ENCODE measurements at regions not wholly inside any gene's neighbourhood (a gene's known extent, or its start where the extent isn't known, plus 50 kb on each side); places are given as distances from the start of the nearest gene placed in this dataset.
"Not testable (repeated sequence)": the region's sequence is repeated elsewhere in the genome, so short reads cannot be mapped to it uniquely, and the experiment has no call there.

DNA sequence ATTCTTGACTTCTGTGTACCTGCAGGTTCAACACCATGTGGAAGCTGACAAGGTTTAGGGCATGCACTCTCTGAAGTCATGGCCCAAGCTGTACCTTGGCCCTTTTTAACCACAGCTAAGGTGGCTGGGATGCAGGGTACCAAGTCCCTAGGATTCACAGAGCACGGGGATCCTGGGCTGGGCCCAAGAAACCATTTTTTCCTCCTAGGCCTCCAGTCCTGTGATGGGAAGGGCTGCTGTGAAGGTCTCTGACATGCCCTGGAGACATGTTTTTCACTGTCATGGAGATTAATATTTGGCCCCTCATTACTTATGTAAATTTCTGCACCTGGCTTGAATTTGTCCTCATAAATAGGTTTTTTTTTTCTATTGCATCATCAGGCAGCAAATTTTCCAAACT lies 937.5 kb upstream of the ROBO1 start:
- DNase-seq: no peak

DNA sequence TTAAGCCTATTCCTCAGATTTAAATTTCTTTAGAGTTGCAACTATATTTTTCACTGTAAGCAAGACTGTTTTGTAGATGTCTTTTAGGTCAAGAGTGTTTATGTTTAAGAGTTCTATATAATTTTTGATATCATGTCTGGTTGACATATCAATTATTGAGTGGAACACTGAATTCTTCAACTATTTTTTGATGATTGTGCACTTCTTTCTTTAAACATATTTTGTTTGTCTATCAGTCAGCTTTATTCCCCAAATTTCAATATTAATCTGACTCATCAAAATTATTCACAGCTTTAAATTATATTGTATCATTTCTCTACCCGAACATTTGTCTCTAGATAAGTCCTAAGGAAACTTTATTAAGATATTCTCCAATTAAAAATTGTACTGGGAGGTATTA lies 933.6 kb upstream of the ROBO1 start:
- DNase-seq: no peak

DNA sequence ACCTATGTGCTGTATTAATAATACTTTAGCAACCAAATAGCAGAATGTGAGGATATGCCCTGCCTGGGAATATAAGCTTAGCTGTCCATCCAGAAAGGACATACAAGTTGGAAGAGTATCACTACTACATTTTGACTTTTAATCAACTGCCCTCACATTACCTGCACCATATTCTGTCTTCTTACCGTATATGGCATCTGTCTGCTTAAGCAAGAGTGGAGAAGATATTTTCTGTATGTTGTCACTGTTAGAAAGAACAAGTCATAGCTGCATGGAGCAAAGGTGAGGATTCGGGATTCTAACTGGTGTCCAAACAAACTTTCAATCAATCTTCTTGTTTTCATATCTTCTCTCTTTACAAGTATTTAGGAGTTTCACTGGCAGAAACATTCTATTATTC lies 929.5 kb upstream of the ROBO1 start:
- no peak for DNase-seq

DNA sequence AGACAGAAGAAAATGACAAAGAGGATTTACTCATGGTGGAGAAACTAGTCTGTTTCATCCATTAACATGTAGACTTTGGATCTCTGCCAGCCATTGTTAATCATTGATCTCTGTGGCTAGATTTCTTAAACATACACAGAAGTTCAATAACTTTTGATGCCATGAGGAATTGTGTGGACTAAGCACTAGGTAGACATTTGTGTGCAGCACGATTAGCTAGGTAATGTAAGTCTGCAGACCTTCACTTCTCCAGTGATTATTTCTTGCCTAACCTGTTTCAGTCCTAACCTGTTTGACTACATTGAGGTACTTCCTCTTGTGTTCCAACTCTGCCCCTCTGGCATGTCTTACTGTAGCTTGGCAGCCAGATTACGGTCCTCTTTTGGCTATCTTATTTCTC lies 928.5 kb upstream of the ROBO1 start:
- peak; percentile 32 for DNase-seq

DNA sequence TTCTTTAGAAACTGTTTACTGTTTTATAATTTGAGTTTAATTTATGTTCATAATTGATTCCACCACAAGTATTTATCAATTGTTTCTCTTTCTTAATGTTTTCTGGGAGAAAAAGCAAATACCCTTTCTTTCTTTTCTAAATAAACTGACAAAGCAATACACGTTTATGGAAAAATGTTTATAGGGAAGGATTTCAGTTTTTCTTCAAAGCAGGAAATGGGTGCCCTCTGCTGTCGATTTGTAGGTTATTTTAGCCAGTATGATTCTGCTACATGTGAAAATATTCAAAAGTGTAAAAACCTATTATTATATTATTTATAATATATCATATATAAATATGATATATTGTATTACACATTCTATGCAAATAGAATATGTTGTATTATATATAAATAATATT lies 921.0 kb upstream of the ROBO1 start:
- peak; percentile 72 for DNase-seq

DNA sequence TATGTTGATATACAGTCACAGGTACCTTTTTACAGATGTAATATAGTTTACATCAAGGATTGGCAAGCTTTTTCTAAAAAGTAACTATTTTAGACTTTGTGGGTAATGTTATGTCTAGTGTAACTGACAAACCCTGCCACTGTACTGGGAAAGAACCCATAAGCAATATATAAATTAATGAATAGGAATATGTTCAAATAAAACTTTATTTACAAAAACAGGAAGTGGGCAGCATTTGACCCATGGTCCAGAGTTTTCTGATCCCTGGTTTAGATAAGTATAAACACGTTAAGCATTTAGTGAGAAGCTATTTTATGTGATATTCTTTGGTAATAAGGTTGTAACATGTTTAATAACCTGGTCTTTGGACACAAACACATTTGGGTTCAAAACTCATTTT lies 915.2 kb upstream of the ROBO1 start:
- no peak for DNase-seq

DNA sequence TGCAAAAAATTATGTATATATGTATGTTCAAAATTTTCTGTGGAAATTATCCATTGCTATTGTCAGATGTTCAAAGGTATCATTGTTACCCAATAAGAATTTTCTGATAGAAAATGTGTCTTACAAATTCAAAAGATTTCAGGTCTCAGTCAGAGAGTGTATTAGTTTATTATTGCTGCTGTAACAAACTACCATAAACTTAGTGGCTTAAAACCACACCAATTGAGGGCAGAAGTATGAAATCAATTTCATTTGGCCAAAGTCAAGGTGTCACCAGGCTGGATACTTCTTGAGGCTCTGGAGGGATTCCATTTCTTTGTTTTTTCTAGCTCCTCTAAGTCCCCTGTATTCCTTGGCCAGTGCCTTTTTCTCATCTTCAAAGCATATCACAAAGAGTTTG lies 914.4 kb upstream of the ROBO1 start:
- no peak for DNase-seq

DNA sequence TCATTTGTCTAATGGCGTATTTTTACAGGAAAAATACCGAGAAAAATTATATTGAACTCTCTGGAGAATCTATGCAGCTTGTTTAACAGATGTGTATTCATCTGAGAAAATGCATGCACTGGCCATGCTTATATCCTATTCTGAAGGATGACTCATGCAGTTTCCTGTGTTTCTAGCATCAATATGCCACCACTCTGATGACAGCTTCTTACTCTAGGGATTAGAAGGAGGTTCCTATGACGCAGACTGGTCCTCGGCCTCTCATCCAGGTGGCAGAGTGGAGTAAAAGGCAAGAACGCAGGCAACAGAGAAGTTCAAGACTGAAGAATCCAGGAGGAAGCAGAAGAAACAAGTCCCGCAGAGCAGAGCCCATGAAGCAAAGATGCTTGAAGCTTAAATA lies 910.0 kb upstream of the ROBO1 start:
- peak; percentile 46 for DNase-seq

DNA sequence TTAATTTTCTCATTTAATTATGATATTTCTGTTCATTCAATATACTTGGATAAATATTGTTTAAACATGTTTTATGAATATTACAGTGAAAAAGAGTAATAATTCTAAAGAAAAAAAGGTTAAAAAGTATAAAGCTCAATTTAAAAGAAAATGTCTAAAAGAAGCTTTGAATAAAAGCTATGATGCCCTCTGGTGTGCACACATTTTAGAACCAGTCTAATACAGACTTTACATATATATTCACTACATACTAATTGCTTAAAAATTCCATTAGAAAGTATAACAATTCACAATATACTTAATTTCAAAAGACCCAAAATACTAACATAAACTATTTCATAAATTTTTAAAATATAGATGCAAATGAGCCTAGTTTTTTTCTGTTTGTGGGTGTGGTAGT lies 909.1 kb upstream of the ROBO1 start:
- peak; percentile 29 for DNase-seq

DNA sequence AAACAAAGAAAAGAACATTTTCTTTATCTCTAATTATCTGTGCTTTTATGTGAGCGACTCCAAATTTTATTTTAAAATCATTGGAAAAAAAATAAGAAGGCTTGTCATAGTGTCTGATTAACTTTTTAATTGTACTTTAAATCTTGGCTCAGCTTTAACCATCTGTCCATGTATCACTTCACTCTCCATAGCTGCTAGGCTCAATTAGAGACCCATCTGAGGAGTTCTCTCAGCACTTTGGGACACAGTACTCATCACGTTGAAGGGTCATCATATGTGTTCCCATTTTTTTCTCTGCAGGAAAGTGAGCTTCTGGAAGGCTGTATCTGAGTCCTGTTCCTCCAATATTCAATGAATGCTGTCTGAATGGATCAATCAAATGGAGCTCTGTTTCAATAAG lies 908.5 kb upstream of the ROBO1 start:
- DNase-seq: peak; percentile 73

DNA sequence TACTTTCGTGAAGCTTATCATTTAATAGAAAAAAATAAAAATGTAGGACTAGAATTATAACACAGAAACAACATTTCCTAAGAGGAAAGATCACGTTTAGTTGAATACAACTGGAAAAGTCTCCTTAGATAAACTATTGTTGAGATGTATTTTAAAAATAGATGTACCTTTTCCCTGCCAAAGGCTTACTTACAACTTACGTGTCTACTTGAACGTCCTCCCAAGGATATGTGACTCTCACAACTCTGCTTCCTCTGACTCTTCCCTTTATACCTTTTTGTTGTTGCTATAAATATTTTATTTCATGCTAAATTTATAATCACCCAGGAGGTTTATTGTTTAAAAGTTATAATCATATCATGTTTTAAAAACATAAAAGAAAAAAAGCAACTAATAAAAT lies 908.0 kb upstream of the ROBO1 start:
- no peak for DNase-seq

DNA sequence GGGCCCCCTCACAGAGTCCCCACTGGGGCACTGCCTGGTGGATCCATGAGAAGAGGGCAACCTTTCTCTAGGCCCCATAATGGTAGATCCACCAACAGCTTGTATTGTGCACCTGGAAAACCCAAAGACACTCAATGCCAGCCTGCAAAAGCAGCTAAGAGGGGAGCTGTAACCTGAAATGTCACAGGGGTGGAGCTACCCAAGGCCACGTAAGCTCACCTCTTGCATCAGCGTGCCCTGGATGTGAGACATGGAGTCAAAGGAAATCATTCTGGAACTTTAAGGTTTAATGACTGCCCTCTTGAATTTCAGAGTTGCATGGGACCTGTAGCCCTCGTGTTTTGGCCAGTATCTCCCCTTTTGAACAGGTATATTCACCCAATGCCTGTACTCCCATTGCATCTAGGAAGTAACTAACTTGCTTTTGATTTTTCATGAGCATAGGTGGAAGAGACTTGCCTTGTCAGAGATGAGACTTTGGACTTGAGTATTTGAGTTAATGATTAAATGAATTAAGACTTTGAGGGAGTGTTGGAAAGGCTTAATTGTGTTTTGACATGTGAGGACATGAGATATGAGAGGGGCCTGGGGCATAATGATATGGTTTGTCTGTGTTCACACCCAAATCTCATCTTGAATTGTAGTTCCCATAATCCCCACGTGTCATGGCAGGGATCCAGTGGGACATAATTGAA lies 900.9 kb upstream of the ROBO1 start:
- no peak for DNase-seq

DNA sequence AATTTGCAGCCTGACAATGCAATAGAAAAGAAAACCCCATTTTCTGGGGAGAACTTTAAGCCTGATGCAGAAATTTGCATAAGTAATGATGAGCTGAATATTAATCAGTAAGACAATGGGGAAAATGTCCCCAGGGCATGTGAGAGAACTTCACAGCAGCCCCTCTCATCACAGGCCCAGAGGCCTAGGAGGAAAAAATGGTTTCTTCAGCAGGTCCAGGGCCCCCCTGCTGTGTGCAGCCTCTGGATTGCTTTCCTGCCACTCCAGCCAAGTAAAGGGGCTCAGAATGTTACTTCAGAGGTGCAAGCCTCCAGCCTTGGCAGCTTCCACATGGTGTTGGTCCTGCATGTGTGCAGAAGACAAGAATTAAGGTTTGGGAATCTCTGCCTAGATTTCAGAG lies 900.3 kb upstream of the ROBO1 start:
- DNase-seq: no peak

DNA sequence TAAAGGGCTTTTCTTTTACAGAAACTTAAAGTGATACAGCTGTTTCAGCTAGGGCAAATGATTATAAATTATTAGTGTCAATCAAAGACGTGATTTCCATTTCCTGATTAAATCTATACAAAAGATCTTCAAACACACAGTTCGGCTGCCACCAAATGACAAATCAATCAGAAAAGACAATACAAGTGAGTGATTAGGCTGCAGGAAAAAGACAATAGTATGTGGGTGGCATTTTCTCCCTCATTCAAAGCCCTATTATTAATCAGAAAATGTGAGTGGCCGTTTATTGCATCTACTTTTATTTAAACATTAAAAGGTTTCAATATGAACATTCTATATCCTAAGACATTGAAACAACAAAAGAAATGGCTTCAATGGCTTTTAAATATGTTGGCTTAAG lies 895.6 kb upstream of the ROBO1 start:
- no peak for DNase-seq

DNA sequence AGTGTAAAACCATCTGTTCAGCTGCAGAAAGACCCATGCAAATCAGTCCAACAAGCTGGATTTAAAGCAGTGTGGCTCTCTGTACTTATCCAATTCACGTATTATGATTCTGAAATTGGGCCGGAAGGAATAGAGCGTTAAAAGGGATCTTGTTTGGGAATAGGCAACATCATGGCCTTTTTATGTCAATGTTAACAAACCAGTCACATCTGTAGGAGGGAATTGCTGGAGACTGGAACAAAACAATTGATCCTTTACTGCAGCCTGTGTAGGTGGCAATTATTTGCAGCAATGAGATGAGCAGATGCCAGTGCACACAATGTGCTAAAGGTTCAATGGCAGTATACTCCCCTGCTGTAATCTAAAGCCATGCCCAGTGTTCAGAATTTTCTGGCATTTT lies 887.4 kb upstream of the ROBO1 start:
- no peak for DNase-seq

DNA sequence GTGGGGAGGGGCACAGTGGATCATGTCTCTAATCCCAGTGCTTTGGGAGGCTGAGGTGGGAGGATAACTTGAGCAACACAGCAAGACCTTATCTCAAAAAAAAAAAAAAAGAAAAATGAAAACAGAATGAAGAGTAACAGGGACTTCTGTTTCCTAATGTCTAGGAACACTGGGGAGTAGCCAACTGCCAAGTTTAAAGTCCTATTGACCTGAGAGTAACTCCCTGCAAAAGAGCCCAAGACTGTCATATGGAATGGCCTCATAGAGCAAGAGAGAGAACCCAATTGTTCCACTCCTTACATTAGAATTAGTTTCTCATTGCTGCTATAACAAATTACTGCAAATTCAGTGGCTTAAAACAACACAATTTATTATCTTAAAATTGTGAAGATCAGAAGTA lies 881.4 kb upstream of the ROBO1 start:
- DNase-seq: no peak

DNA sequence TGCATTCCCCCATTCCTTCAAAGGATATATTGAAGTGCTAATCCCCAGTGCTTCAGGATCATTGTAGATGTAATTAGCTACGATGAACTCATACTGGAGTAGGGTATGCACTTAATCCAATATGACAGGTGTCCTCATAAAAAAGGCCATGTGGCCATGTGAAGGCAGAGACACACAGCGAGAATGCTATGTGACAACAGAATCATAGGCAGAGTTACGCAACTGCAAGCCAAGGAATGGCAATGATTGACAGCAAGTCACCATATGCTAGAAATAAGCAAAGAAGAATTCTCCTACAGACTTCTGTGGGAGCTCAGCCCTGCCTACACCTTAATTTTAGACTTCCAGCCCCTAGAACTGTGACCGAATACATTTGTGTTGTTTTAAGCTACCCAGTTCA lies 875.6 kb upstream of the ROBO1 start:
- DNase-seq: peak; percentile 44

DNA sequence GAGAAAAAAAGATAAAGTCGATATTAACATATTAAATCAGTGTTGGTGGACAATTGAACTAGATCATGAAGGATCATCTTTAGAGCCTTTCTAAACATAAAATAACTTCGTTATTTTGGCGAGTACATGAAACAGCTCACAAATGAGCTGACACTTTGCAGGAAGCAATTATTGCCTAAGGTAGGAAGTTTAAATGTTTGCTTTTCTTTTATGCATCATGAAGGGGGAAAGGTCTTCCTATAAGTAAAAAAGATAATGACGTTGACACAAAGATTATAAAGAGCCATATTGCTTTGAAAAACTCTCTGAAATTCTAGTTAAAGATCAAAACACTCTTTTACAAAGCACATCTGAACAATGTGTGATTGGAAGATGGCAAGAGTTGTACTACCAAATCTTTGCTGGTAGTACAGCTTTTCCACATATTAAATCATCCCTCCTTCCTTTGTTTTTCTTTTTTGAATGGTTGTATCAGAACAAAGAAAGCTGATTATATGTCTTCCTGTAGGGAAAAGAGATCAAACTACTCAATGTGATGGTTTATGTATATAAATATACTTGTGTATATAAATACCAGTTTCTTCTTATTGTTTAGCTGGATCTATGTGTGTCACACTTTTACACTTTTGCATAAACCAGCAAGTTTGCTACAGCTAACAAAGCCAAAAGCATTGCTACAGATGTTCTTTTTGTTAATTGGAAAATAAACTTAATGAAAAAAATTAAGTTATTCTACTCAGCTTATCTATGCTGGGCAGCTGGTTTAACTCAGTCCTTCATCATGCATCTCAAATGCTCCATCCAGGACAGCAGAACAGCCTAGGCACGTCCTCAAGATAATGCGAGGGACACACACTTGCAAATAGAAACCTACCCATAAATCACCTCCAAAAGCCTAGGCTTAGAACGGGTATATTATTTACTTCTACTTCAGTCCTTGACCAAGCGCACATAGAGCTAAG lies 850.8 kb upstream of the ROBO1 start:
- DNase-seq: no peak

DNA sequence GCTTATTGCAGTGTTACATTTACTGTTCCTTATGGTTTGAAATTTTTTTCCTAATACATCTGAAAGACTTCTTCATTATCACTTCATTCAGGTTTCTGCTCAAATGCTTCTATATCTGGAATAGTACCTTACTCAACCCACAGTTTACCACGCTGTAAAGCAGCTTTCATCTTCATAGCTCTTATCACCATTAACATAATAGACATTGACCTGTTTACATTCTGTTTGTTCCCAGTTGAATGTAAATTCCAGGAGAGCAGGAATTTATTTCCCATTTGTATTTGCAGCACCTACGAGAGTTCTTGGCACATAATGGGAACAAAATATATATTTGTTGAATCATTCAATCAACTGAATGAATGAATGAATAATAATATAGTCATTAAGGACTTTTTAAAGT lies 844.6 kb upstream of the ROBO1 start:
- DNase-seq: no peak

DNA sequence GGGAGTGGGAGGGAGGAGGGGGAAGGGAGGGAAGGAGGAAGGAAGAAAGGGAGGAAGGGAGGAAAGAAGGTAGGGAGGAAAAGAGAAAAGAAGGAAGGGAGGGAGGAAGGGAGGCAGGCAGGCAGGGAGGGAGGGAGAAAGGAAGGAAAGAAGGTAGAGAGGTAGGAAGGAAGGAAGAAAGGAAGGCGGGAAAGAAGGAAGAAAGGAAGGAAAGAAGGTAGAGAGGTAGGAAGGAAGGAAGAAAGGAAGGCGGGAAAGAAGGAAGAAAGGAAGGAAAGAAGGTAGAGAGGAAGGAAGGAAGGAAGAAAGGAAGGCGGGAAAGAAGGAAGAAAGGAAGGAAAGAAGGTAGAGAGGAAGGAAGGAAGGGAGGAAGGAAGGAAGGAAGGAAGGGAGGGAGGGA lies 840.3 kb upstream of the ROBO1 start:
- DNase-seq: not testable (repeated sequence)

DNA sequence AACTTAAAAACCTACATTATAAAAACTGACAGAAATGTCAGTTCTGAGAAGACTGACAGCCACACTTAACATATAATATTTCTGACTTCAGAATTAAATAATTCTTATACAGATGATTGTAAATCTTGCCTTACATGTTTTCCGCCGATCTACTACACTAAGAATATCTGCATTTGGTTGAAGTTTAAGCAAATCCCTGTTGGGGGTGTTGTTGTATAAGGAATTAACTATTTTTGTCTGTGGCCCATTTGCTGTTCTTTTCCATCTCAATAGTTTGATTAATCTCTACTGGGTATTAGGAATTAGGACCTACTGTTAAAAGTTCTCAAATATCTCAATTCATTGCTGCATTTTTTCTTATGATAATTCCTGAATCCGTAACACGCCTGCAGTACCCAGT lies 838.3 kb upstream of the ROBO1 start:
- peak; percentile 9 for DNase-seq

DNA sequence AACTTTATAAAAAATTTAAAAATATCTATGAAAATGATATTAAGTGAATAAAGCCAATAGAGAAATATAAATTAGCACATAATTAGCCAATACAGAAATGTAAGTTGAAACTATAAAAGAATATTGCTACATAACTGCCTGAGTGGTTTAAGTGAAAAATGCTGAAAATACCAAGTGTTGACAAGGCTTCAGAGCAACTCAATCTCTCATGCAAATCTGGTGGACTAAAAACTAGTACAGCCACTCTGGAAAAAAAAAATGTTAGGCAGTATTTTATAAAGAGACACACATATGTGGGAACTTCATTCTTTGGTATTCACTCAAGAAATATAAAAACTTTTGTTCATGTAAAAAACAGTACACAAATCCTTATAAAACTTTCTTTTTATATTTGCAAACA lies 833.7 kb upstream of the ROBO1 start:
- DNase-seq: no peak

DNA sequence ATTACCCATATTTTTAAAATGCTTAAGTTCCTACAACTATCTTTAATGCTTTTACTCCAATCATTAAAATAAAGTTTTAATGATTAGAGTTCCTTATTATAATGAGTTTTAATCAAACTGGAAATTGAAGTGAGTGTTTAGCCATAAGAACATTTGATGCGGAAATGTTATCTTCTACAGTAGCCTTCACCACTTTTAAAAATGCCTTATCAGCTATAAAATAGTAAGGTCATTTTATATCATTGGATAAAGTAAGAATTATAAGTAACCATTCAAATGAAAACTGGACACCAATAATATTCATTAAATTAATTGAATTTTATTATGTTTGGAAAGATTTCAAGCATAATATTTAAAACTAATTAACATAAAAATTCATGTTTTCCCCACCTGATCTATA lies 825.0 kb upstream of the ROBO1 start:
- DNase-seq: no peak

DNA sequence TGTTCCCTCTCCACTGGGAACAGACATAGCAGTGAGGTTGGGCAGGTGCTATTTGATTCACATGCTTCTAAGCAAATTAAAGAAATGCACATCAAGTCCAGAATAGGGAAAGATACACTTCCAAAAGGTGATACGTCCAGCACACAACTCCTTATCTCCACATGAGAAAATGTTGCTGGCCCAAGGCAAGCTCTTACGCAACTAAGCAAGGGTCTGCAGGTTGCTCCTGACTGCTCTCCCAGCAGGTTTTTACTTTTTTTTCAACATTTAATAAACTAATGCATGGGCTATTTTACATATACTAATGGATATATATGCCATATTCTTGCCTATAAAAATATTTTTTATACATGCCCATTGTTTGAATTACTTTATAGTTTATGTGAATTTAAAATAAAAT lies 818.5 kb upstream of the ROBO1 start:
- DNase-seq: no peak

DNA sequence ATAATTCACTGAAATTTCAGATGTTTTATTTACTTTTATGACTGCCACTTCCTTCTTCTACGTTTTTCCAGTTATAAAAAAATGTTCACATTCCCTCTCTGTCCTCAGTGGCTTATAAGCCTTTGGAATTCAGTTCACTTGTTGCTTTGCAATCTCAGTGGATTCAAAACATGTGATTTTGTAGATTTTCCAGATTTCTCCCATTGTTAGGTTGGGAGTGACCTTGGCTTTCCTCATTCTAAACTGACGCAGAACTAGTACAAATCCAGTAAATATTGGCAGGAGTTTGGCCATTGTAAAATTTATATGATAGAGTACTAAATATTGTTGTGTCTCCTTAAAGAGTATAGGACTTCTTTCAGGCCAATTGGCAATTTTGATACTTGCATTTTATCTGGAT lies 812.3 kb upstream of the ROBO1 start:
- DNase-seq: no peak
